A549 (cell line): ENCODE measurements at regions not wholly inside any gene's neighbourhood (a gene's known extent, or its start where the extent isn't known, plus 50 kb on each side); places are given as distances from the start of the nearest gene placed in this dataset.

Experiments used
- ATAC-seq, 2 experiments: fragments of 200-7000 bp in 1 of 2; fragments of >200 bp in 1 of 2; cut with Nextera tagmentation in 1 of 2; cut with Tn5 transposase in 1 of 2; 3 replicates each; pipeline versions ENCODE4 v1.8.0 to v1.9.1; 2018 to 2020; ENCODE audit warnings: mild to moderate bottlenecking in 1 of 2, moderate library complexity in 1 of 2
- CTCF ChIA-PET: fragments of 300-600 bp; sonication (Branson Sonifier 250); formaldehyde crosslinking; extraction: SDS; loops from one replicate; lab custom pipeline; 2021; ENCODE audit warnings: antibody characterized with exemption, inconsistent platforms; lab: Yijun Ruan, JAX
- POLR2A ChIA-PET: fragments of 350-600 bp; formaldehyde crosslinking; extraction: SDS; loops from one replicate; lab custom pipeline; 2021; ENCODE audit warnings: antibody characterized with exemption, inconsistent platforms; lab: Yijun Ruan, JAX
- DNase-seq, 2 experiments: peaks; one replicate each; pipeline versions ENCODE4 v3.0.0 to v3.0.0-alpha.2; 2011 to 2016; ENCODE audit warnings: low read depth in 1 of 2, low spot score in 1 of 2
- FAIRE-seq: peaks from 2 replicates; lab custom pipeline; 2011; peaks lifted over from hg19 to GRCh38; lab: Jason Lieb, UNC
- H3K27ac ChIP-seq, 2 experiments: fragments of >200 bp; sonication (Bioruptor Twin); formaldehyde crosslinking; 3 replicates each; pipeline ENCODE4 v1.5.1; 2016 to 2017
- H3K4me1 ChIP-seq: fragments of >200 bp; sonication (Bioruptor Twin); formaldehyde crosslinking; 3 replicates; pipeline ENCODE4 v1.6.1; 2016
- H3K4me2 ChIP-seq: fragments of >200 bp; sonication (Bioruptor Twin); formaldehyde crosslinking; 3 replicates; pipeline ENCODE4 v1.6.1; 2016
- H3K4me3 ChIP-seq: fragments of >200 bp; sonication (Bioruptor Twin); formaldehyde crosslinking; 3 replicates; pipeline ENCODE4 v1.5.1; 2016
- H3K9me3 ChIP-seq: fragments of >200 bp; sonication (Bioruptor Twin); formaldehyde crosslinking; 3 replicates; pipeline ENCODE4 v1.6.1; 2016
- CBX8 ChIP-seq: fragments of 200-600 bp; sonication (generic); IDR thresholded peaks from 2 replicates; pipeline ENCODE4 v1.6.1; 2016
- CHD4 ChIP-seq: fragments of 200-600 bp; sonication (generic); IDR thresholded peaks from 2 replicates; pipeline ENCODE4 v1.6.1; 2016; ENCODE audit warnings: antibody characterized with exemption, mild to moderate bottlenecking, borderline replicate concordance
- EHF ChIP-seq: fragments of 250-450 bp; sonication (Bioruptor Pico); IDR thresholded peaks from 2 replicates; pipeline ENCODE4 v1.5.0; 2020; ENCODE audit warnings: mild to moderate bottlenecking
- FOSB ChIP-seq: fragments of 250-450 bp; sonication (Bioruptor Pico); IDR thresholded peaks from 2 replicates; pipeline ENCODE4 v1.5.0; 2020; ENCODE audit warnings: mild to moderate bottlenecking, moderate library complexity
- FOSL2 ChIP-seq, 2 experiments: fragments of 450-650 bp in 1 of 2; fragments of >200 bp in 1 of 2; sonication (Bioruptor Twin) in 1 of 2; formaldehyde crosslinking; IDR thresholded peaks; 2 replicates each; pipeline versions ENCODE4 v1.5.0 to v1.6.1; 2016 to 2020; ENCODE audit warnings: mild to moderate bottlenecking in 1 of 2, moderate library complexity in 1 of 2
- GATA3 ChIP-seq: IDR thresholded peaks from 2 replicates; pipeline ENCODE4 v1.6.1; 2012; ENCODE audit warnings: borderline replicate concordance
- HDAC2 ChIP-seq: fragments of 200-600 bp; sonication (generic); IDR thresholded peaks from 2 replicates; pipeline ENCODE4 v1.6.1; 2016
- HOXA7 ChIP-seq: fragments of 250-450 bp; sonication (Bioruptor Pico); IDR thresholded peaks from 2 replicates; pipeline ENCODE4 v1.5.0; 2020; ENCODE audit warnings: mild to moderate bottlenecking, moderate library complexity
- KDM1A ChIP-seq: fragments of 200-600 bp; sonication (generic); IDR thresholded peaks from 2 replicates; pipeline ENCODE4 v1.6.1; 2016; ENCODE audit warnings: low read depth, mild to moderate bottlenecking
- MAFK ChIP-seq: fragments of 450-650 bp; IDR thresholded peaks from 2 replicates; pipeline ENCODE4 v1.6.1; 2014; ENCODE audit not compliant: partially characterized antibody
- NFE2L2 ChIP-seq: fragments of 150-350 bp; conservative IDR thresholded peaks from 2 replicates; pipeline ENCODE4 v1.6.1; 2014; ENCODE audit warnings: low read length
- NPAS2 ChIP-seq: fragments of 250-450 bp; sonication (Bioruptor Pico); IDR thresholded peaks from 2 replicates; pipeline ENCODE4 v1.8.0; 2022; ENCODE audit warnings: mild to moderate bottlenecking, moderate library complexity, borderline replicate concordance
- NR3C1 ChIP-seq: fragments of >200 bp; sonication (Bioruptor Twin); formaldehyde crosslinking; IDR thresholded peaks from 3 replicates; pipeline ENCODE4 v1.6.1; 2017
- POLR2AphosphoS2 ChIP-seq: conservative IDR thresholded peaks from 2 replicates; pipeline ENCODE4 v1.6.1; 2012; ENCODE audit warnings: low read length, improper control_type of control experiment, inconsistent platforms
- RCOR1 ChIP-seq: fragments of 150-350 bp; IDR thresholded peaks from 2 replicates; pipeline ENCODE4 v1.6.1; 2014; ENCODE audit warnings: antibody characterized with exemption, low read length, low read depth
- RFX5 ChIP-seq: fragments of 450-650 bp; IDR thresholded peaks from 2 replicates; pipeline ENCODE4 v1.7.1; 2014; ENCODE audit warnings: antibody characterized with exemption, mild to moderate bottlenecking, moderate library complexity
- RNF2 ChIP-seq: fragments of 200-600 bp; sonication (generic); IDR thresholded peaks from 2 replicates; pipeline ENCODE4 v1.6.1; 2016; ENCODE audit warnings: low read depth, mild to moderate bottlenecking, antibody characterized with exemption, moderate library complexity, borderline replicate concordance
- TP53 ChIP-seq: fragments of 250-450 bp; sonication (Bioruptor Pico); IDR thresholded peaks from 2 replicates; pipeline ENCODE4 v1.5.0; 2021; ENCODE audit warnings: mild to moderate bottlenecking, moderate library complexity
- ZFP36 ChIP-seq: fragments of 450-650 bp; IDR thresholded peaks from 2 replicates; pipeline ENCODE4 v1.6.1; 2014; ENCODE audit warnings: borderline replicate concordance; ENCODE audit not compliant: partially characterized antibody
- WGBS: methylation state at CpG from one replicate; pipeline ENCODE4 v1.1.6; 2017; ENCODE audit errors: missing lambda C conversion rate; 5-methylcytosine and 5-hydroxymethylcytosine counted together
- TF ChIP-seq, protein P1 (sequence below): fragments of 200-600 bp; sonication (generic); IDR thresholded peaks from 2 replicates; pipeline ENCODE4 v1.6.1; 2016; ENCODE audit warnings: antibody characterized with exemption, mild to moderate bottlenecking, moderate library complexity
- TF ChIP-seq, protein P2 (sequence below): fragments of >200 bp; sonication (Bioruptor Twin); formaldehyde crosslinking; IDR thresholded peaks from 2 replicates; pipeline ENCODE4 v1.6.1; 2016
- TF ChIP-seq, protein P3 (sequence below): fragments of 250-450 bp; sonication (Bioruptor Pico); IDR thresholded peaks from 2 replicates; pipeline ENCODE4 v1.5.0; 2020; ENCODE audit warnings: low read depth, mild to moderate bottlenecking, moderate library complexity

DNA sequence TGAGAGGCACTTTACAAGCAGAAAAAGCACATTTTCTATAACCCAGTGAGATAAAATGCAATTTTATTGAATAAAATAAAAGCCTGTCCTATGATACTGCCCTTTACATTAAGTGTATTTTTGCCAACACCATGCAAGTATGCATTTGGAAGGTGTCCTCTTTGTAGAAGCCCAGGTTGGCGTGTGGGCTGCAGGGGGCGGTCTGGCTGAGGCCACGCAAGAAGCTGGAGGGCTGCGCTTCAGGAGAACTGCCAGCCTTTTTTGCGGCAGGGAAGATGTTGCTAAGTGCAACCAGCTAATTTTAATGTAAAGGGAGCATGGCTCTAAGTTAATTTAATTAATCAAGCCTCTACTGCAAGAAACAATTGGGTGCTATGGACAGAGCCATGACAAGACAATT lies 562.8 kb upstream of the SALL3 start:
- TF ChIP-seq POLR2AphosphoS2, result no peak
- TF ChIP-seq FOSB (CRISPR knock-in tag), result no peak
- TF ChIP-seq NR3C1, result no peak
- no peak for TF ChIP-seq CBX8
- TF ChIP-seq, protein P1, sequence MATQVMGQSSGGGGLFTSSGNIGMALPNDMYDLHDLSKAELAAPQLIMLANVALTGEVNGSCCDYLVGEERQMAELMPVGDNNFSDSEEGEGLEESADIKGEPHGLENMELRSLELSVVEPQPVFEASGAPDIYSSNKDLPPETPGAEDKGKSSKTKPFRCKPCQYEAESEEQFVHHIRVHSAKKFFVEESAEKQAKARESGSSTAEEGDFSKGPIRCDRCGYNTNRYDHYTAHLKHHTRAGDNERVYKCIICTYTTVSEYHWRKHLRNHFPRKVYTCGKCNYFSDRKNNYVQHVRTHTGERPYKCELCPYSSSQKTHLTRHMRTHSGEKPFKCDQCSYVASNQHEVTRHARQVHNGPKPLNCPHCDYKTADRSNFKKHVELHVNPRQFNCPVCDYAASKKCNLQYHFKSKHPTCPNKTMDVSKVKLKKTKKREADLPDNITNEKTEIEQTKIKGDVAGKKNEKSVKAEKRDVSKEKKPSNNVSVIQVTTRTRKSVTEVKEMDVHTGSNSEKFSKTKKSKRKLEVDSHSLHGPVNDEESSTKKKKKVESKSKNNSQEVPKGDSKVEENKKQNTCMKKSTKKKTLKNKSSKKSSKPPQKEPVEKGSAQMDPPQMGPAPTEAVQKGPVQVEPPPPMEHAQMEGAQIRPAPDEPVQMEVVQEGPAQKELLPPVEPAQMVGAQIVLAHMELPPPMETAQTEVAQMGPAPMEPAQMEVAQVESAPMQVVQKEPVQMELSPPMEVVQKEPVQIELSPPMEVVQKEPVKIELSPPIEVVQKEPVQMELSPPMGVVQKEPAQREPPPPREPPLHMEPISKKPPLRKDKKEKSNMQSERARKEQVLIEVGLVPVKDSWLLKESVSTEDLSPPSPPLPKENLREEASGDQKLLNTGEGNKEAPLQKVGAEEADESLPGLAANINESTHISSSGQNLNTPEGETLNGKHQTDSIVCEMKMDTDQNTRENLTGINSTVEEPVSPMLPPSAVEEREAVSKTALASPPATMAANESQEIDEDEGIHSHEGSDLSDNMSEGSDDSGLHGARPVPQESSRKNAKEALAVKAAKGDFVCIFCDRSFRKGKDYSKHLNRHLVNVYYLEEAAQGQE, result no peak
- no peak for TF ChIP-seq GATA3
- no peak for TF ChIP-seq KDM1A
- TF ChIP-seq RCOR1, result no peak
- TF ChIP-seq HOXA7 (CRISPR knock-in tag), result no peak
- no peak for TF ChIP-seq FOSL2 (IDR thresholded peaks at IDR 0.05)
- no peak for TF ChIP-seq FOSL2 (CRISPR knock-in tag; IDR thresholded peaks at IDR 0.05)
- TF ChIP-seq, protein P2, sequence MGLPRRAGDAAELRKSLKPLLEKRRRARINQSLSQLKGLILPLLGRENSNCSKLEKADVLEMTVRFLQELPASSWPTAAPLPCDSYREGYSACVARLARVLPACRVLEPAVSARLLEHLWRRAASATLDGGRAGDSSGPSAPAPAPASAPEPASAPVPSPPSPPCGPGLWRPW, result no peak
- no peak for TF ChIP-seq RFX5
- TF ChIP-seq TP53 (CRISPR knock-in tag), result no peak
- DNase-seq, result no peak
- Histone ChIP-seq H3K4me2 (no peak overlapping the region), H3K9me3 (no peaks in the 10 kb centered on the region), H3K4me3 (no peak overlapping the region), H3K27ac (no peak overlapping the region), H3K4me1 (no peaks in the 10 kb centered on the region)
- ChIA-PET POLR2A (no interaction called here), CTCF (no interaction called here)
- ATAC-seq, result no peak
- 42% methylated on average over 5 of the region's 5 CpGs for WGBS
- FAIRE-seq, result no peak

DNA sequence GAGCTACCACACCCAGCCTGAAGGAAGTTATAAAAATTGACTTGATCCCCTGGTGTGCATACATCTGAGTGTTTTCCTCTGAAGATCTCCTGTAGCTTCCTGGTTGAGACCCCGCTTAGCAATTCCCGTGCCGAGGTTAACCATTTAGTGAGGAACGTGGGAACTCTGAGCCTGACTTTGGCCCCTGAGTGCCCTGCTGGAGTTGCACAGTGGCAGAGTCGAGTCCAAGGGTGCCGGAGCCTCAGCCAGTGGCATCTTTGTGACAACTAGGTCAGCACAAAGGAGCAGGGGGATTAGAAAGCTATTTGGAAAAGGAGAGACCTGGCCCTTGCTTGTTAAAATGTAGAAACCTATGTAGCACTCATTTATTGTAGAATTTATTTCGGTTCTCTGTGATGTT lies 561.2 kb upstream of the SALL3 start:
- Histone ChIP-seq H3K4me1 (no peaks in the 10 kb centered on the region), H3K4me3 (no peak overlapping the region), H3K4me2 (no peak overlapping the region), H3K9me3 (no peaks in the 10 kb centered on the region), H3K27ac (no peak overlapping the region)
- POLR2A ChIA-PET, result no interaction called here
- no peak for TF ChIP-seq CBX8
- 0% methylated on average over 3 of the region's 7 CpGs for WGBS
- CTCF ChIA-PET, result no interaction called here
- DNase-seq (no peak), FAIRE-seq (no peak), ATAC-seq (no peak)

DNA sequence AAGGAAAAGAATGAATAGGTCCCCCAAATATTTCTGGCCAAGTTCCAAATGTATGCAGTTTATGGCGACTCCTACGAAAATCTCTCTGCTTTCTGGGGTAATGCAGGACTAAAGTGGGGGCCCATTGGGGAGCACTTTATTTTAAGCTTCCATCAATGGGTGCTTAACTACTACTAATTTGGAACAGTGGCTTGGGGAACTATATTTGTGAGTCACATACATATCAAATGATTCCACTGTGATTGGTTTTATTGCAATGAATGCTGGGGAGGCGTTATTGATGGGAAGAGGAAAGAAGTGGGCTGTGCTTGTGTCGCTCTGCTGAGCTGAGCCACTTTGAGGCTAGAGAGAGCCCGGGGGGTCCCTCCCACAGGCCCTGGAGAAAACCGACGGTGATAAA lies 560.4 kb upstream of the SALL3 start:
- no peak overlapping the region for H3K27ac ChIP-seq
- WGBS, result 13% methylated on average over 7 of the region's 7 CpGs
- DNase-seq (no peak), FAIRE-seq (no peak), ATAC-seq (no peak)
- ChIA-PET POLR2A (no interaction called here), CTCF (no interaction called here)
- H3K4me3 ChIP-seq, result no peak overlapping the region
- no peak overlapping the region for H3K4me2 ChIP-seq
- no peaks in the 10 kb centered on the region for H3K4me1 ChIP-seq
- TF ChIP-seq, protein P3, sequence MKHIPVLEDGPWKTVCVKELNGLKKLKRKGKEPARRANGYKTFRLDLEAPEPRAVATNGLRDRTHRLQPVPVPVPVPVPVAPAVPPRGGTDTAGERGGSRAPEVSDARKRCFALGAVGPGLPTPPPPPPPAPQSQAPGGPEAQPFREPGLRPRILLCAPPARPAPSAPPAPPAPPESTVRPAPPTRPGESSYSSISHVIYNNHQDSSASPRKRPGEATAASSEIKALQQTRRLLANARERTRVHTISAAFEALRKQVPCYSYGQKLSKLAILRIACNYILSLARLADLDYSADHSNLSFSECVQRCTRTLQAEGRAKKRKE (CRISPR knock-in tag), result no peak
- TF ChIP-seq RNF2, result no peak
- H3K9me3 ChIP-seq, result no peaks in the 10 kb centered on the region

DNA sequence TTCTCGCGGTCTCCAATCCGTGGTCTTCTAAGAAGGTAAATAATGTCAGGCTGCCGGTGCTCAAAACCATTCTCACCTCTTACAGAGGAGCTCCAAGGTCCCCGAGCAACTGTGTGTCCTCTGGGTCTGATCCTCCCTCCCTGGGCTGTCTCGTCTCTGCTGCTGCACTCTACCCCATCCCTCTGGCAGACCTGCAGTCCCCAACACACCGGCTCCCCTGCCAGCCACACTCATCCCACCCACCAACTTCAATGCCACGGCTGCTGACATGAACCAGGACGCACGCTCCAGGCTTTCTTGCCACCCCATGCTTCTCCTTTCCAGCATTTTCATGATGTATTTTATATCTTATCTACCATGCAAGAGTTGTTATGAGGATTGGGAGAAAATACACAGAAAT lies 559.5 kb upstream of the SALL3 start:
- CTCF ChIA-PET, result no interaction called here
- no peak overlapping the region for H3K27ac ChIP-seq
- no peak overlapping the region for H3K4me3 ChIP-seq
- FAIRE-seq, result no peak
- H3K4me1 ChIP-seq, result no peaks in the 10 kb centered on the region
- no peak for ATAC-seq
- POLR2A ChIA-PET, result no interaction called here
- WGBS, result 47% methylated on average over 10 of the region's 10 CpGs
- DNase-seq, result no peak
- H3K4me2 ChIP-seq, result no peak overlapping the region
- no peaks in the 10 kb centered on the region for H3K9me3 ChIP-seq
- TF ChIP-seq, protein P1, result no peak
- TF ChIP-seq NPAS2, result no peak
- TF ChIP-seq EHF, result no peak
- TF ChIP-seq, protein P2, result no peak
- no peak for TF ChIP-seq ZFP36
- TF ChIP-seq CHD4, result no peak
- TF ChIP-seq MAFK, result no peak
- TF ChIP-seq NFE2L2, result no peak
- TF ChIP-seq HDAC2, result no peak
